ENCODE measurements at regions not wholly inside any gene's neighbourhood (a gene's known extent, or its start where the extent isn't known, plus 50 kb on each side); places are given as distances from the start of the nearest gene placed in this dataset.

DNA sequence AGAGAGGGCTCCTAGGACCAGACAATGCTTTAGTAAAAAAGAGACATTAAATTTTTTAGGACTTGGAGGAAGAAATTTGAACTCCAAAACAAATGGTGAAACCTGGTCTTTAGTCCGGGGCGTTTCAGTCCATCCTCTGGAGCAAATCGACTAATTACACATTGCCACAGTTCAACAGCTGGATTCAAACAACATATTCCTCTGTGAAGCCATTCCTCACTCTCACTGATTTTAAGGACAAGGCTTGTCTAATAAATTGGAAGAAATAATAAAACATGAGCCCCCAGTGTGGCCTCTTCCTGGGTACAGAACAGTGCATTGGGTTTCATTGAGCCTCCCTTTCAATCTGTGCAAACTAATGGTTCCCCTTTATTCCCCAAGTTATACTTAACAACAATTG lies 165.1 kb downstream of the UCK2 start:
- H3K4me3 Mint-ChIP-seq (ENCODE audit: low read depth, unreplicated experiment) = no peak overlapping the region
- H3K27ac Mint-ChIP-seq (ENCODE audit: unreplicated experiment) = no peak overlapping the region
- no peaks in the 10 kb centered on the region for H3K9me3 Mint-ChIP-seq (ENCODE audit: low read depth, unreplicated experiment)
- peaks cover 33% of the 10 kb centered on the region for H3K27me3 Mint-ChIP-seq (ENCODE audit: unreplicated experiment)
- no peak for DNase-seq
- CTCF ChIA-PET = no interaction called here
- no TSS peak for BruUV-seq (replicated peaks)
- TF ChIP-seq, protein P1, sequence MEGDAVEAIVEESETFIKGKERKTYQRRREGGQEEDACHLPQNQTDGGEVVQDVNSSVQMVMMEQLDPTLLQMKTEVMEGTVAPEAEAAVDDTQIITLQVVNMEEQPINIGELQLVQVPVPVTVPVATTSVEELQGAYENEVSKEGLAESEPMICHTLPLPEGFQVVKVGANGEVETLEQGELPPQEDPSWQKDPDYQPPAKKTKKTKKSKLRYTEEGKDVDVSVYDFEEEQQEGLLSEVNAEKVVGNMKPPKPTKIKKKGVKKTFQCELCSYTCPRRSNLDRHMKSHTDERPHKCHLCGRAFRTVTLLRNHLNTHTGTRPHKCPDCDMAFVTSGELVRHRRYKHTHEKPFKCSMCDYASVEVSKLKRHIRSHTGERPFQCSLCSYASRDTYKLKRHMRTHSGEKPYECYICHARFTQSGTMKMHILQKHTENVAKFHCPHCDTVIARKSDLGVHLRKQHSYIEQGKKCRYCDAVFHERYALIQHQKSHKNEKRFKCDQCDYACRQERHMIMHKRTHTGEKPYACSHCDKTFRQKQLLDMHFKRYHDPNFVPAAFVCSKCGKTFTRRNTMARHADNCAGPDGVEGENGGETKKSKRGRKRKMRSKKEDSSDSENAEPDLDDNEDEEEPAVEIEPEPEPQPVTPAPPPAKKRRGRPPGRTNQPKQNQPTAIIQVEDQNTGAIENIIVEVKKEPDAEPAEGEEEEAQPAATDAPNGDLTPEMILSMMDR (IDR thresholded peaks at IDR 0.05; ENCODE audit: unreplicated experiment) = no peak
- no peaks in the 10 kb centered on the region for H3K36me3 Mint-ChIP-seq (ENCODE audit: insufficient read depth, unreplicated experiment)
- no peaks in the 10 kb centered on the region for H3K4me1 Mint-ChIP-seq (ENCODE audit: low read depth, unreplicated experiment)
- intact Hi-C loops (cut with micrococcal nuclease; ENCODE audit: unreplicated experiment) = no loop called here

DNA sequence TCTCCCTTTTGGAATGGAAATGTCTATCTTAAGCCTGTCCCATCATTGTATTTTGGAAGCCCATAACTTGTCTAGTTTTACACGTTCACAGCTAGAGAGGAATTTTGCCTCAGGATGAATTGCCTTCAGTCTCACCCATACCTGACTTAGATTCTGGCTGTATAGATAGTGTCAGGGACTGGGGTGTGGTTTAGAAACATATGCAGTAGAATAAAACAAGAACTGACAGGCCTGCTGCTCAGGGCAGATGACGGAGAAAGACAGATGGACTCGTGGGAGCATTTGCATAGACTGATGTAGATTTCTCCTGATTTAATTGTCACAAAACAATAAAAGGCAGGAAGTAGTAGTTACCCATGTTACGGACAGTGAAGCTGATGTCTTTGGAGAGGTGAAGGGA lies 166.7 kb downstream of the UCK2 start:
- Mint-ChIP-seq H3K36me3 (ENCODE audit: insufficient read depth, unreplicated experiment) (no peaks in the 10 kb centered on the region), H3K27me3 (ENCODE audit: unreplicated experiment) (peaks cover 37% of the 10 kb centered on the region), H3K9me3 (ENCODE audit: low read depth, unreplicated experiment) (no peaks in the 10 kb centered on the region), H3K27ac (ENCODE audit: unreplicated experiment) (no peak overlapping the region), H3K4me1 (ENCODE audit: low read depth, unreplicated experiment) (no peaks in the 10 kb centered on the region), H3K4me3 (ENCODE audit: low read depth, unreplicated experiment) (no peak overlapping the region)
- CTCF ChIA-PET = interaction anchor here (0.7 kb wide), 1 partner anchor 1286 kb away, joined by 4 read pairs; no protein-coding TSS in a partner anchor
- DNase-seq = no peak
- TF ChIP-seq, protein P1 (IDR thresholded peaks at IDR 0.05; ENCODE audit: unreplicated experiment) = no peak
- BruUV-seq (replicated peaks) = no TSS peak
- intact Hi-C loops (cut with micrococcal nuclease; ENCODE audit: unreplicated experiment) = no loop called here

DNA sequence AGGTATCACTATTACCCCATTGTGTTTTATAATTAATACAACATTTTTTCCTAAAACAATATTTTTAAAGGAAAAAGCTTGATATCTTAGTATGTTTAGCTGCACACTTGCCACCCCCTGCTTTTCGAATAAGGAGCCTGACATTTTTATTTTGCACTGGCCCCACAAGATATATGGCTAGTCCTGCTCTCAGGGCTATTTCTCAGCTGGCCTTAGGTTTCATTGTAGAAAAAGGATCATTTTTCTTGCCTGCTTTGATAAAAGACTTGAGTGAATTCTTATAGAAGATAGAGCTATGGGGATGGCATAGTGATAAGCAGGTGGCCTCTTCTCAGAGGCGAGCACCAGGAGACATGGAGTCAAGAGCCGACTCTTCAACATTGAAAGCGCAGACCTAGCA lies 167.0 kb downstream of the FAM78B start:
- TF ChIP-seq, protein P1 (IDR thresholded peaks at IDR 0.05; ENCODE audit: unreplicated experiment) = no peak
- Mint-ChIP-seq H3K27ac (ENCODE audit: unreplicated experiment) (no peak overlapping the region), H3K9me3 (ENCODE audit: low read depth, unreplicated experiment) (no peaks in the 10 kb centered on the region), H3K4me1 (ENCODE audit: low read depth, unreplicated experiment) (no peaks in the 10 kb centered on the region), H3K27me3 (ENCODE audit: unreplicated experiment) (peaks cover 40% of the 10 kb centered on the region), H3K36me3 (ENCODE audit: insufficient read depth, unreplicated experiment) (no peaks in the 10 kb centered on the region), H3K4me3 (ENCODE audit: low read depth, unreplicated experiment) (no peak overlapping the region)
- no TSS peak for BruUV-seq (replicated peaks)
- CTCF ChIA-PET = no interaction called here
- intact Hi-C loops (cut with micrococcal nuclease; ENCODE audit: unreplicated experiment) = no loop called here
- no peak for DNase-seq

DNA sequence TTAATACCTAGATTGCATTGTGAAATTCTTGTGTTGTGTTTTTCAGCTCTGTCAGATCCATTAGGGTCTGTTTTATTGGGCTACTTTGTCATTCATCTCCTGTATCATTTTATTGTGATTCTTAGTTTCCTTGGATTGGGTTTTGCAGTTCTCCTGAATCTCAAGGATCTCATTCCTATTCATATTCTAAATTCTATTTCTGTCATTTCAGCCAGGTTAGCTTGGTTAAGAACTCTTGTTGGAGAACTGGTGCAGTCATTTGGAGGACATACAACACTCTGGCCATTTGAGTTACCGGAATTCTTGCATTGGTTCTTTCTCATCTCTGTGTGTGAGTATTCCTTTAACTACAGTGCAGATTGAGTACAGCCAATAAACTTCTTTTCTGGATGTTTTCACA lies 159.6 kb downstream of the FAM78B start:
- CTCF ChIA-PET = no interaction called here
- H3K4me3 Mint-ChIP-seq (ENCODE audit: low read depth, unreplicated experiment) = no peak overlapping the region
- TF ChIP-seq, protein P1 (IDR thresholded peaks at IDR 0.05; ENCODE audit: unreplicated experiment) = no peak
- peaks cover 4% of the 10 kb centered on the region for H3K9me3 Mint-ChIP-seq (ENCODE audit: low read depth, unreplicated experiment)
- H3K4me1 Mint-ChIP-seq (ENCODE audit: low read depth, unreplicated experiment) = no peaks in the 10 kb centered on the region
- H3K27me3 Mint-ChIP-seq (ENCODE audit: unreplicated experiment) = peaks cover 69% of the 10 kb centered on the region
- H3K36me3 Mint-ChIP-seq (ENCODE audit: insufficient read depth, unreplicated experiment) = no peaks in the 10 kb centered on the region
- no TSS peak for BruUV-seq (replicated peaks)
- DNase-seq = no peak
- no peak overlapping the region for H3K27ac Mint-ChIP-seq (ENCODE audit: unreplicated experiment)
- intact Hi-C loops (cut with micrococcal nuclease; ENCODE audit: unreplicated experiment) = no loop called here

DNA sequence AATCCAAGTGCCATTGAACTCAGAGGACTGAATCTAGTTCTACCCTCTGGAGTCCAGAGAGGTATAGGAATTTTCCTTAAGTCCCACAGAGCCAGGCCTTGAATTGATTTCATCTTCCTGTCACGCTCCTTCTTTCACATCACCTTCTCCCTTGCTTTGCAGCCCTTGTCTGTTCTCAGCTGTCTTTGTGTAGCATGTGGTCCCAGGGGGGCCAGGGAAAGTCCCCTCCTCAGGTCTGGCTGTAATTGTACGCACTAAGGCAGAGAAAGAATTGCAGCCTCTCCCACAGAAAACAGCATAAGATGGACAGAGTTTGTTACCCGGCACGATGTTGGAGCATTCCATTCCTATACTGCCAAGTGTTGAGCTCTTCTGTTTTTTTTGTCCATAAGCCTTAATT lies 153.6 kb downstream of the FAM78B start:
- Mint-ChIP-seq H3K36me3 (ENCODE audit: insufficient read depth, unreplicated experiment) (no peaks in the 10 kb centered on the region), H3K27ac (ENCODE audit: unreplicated experiment) (no peak overlapping the region), H3K27me3 (ENCODE audit: unreplicated experiment) (peaks cover 46% of the 10 kb centered on the region), H3K4me1 (ENCODE audit: low read depth, unreplicated experiment) (no peaks in the 10 kb centered on the region), H3K9me3 (ENCODE audit: low read depth, unreplicated experiment) (no peaks in the 10 kb centered on the region), H3K4me3 (ENCODE audit: low read depth, unreplicated experiment) (no peak overlapping the region)
- BruUV-seq (replicated peaks) = no TSS peak
- no peak for DNase-seq
- intact Hi-C loops (cut with micrococcal nuclease; ENCODE audit: unreplicated experiment) = no loop called here
- CTCF ChIA-PET = no interaction called here
- TF ChIP-seq, protein P1 (IDR thresholded peaks at IDR 0.05; ENCODE audit: unreplicated experiment) = no peak

Data from Calu3 (cell line).